GM06990 (cell line): ENCODE measurements at regions not wholly inside any gene's neighbourhood (a gene's known extent, or its start where the extent isn't known, plus 50 kb on each side); places are given as distances from the start of the nearest gene placed in this dataset.

Source experiments
- DNase-seq: peaks from one replicate; pipeline ENCODE4 v3.0.0-alpha.2; 2011; ENCODE audit not compliant: insufficient read length; ENCODE audit errors: extremely low read depth
- H3K27me3 ChIP-seq: replicated peaks from 2 replicates; pipeline ENCODE4 v1.6.0; 2011; ENCODE audit warnings: low read length; ENCODE audit not compliant: control insufficient read depth, insufficient read depth
- H3K36me3 ChIP-seq: 2 replicates; pipeline ENCODE4 v1.5.1; 2011; ENCODE audit warnings: low read length; ENCODE audit not compliant: control insufficient read depth, insufficient read depth
- H3K4me3 ChIP-seq: replicated peaks from 2 replicates; pipeline ENCODE4 v1.5.1; 2011; ENCODE audit warnings: low read depth, mild to moderate bottlenecking, control low read depth, low read length
- CTCF ChIP-seq: IDR thresholded peaks from 2 replicates; pipeline ENCODE4 v1.5.1; 2011; ENCODE audit warnings: low read length, control low read depth, mild to moderate bottlenecking, inconsistent platforms; ENCODE audit not compliant: insufficient read depth, poor library complexity, severe bottlenecking

DNA sequence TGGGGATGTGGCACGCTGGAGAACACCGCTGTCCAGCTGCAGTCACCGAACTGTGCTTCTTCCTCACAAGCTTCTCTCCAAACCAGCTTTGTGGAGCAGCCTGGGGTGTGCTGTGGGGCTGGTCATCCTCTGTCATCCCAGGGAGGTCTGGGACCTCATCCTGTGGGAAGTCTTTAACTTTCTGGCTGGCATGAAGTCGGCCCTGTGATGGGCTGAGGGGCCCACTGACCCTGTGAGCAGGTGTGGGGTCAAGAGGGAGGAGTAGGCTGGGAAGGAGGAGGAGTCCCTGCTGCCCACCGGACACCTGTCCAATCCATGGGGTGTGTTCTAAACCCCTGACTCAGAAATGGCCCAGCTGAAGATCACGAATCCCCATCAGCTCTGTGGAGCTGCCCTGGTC is 136.2 kb upstream of the SHH start:
- Histone ChIP-seq H3K4me3 (no peak overlapping the region), H3K36me3 (no peaks in the 10 kb centered on the region), H3K27me3 (no peaks in the 10 kb centered on the region; the same call in 1 of the 2 replicates)
- TF ChIP-seq CTCF = no peak
- DNase-seq = no peak

GRCh38 chr7:155947051-155947450 is 134.8 kb upstream of the SHH start:
- Histone ChIP-seq H3K27me3 (no peaks in the 10 kb centered on the region; the same call in 1 of the 2 replicates), H3K36me3 (no peaks in the 10 kb centered on the region), H3K4me3 (no peak overlapping the region)
- no peak for DNase-seq
- TF ChIP-seq CTCF = no peak

- no peak for TF ChIP-seq CTCF
- Histone ChIP-seq H3K36me3 (no peaks in the 10 kb centered on the region), H3K27me3 (no peaks in the 10 kb centered on the region; the same call in none of the 2 replicates), H3K4me3 (no peak overlapping the region)
- DNase-seq = no peak
Measured at GRCh38 chr7:155945670-155946325, 133.5 kb upstream of the SHH start.

GRCh38 chr7:155944901-155945300 is 132.6 kb upstream of the SHH start:
- no peak overlapping the region for H3K4me3 ChIP-seq
- no peak for DNase-seq
- no peaks in the 10 kb centered on the region; the same call in none of the 2 replicates for H3K27me3 ChIP-seq
- no peak for TF ChIP-seq CTCF
- H3K36me3 ChIP-seq = no peaks in the 10 kb centered on the region

GRCh38 chr7:155943251-155943899 is 131.1 kb upstream of the SHH start:
- no peak for DNase-seq
- no peaks in the 10 kb centered on the region; the same call in 1 of the 2 replicates for H3K27me3 ChIP-seq

More at GRCh38 chr7:155943251-155943899, 131.1 kb upstream of the SHH start:
- no peak overlapping the region for H3K4me3 ChIP-seq
- no peak for TF ChIP-seq CTCF
- H3K36me3 ChIP-seq = no peaks in the 10 kb centered on the region
